DND-41 (cell line): ENCODE measurements at regions not wholly inside any gene's neighbourhood (a gene's known extent, or its start where the extent isn't known, plus 50 kb on each side); places are given as distances from the start of the nearest gene placed in this dataset.
"Not testable (repeated sequence)": the region's sequence is repeated elsewhere in the genome, so short reads cannot be mapped to it uniquely, and the experiment has no call there.

ENCODE experiments used
- ATAC-seq: fragments of 200-7000 bp; cut with Tn5 transposase; 3 replicates; pipeline ENCODE4 v1.9.1; 2021; ENCODE audit warnings: low read depth; ENCODE audit not compliant: insufficient read depth
- DNase-seq: peaks from one replicate; pipeline ENCODE4 v3.0.0-alpha.2; 2020
- H2AFZ ChIP-seq: 2 replicates; pipeline ENCODE4 v1.6.0; 2012; ENCODE audit warnings: low read depth, low read length
- H3K27ac ChIP-seq: 2 replicates; pipeline ENCODE4 v1.5.1; 2012; ENCODE audit warnings: low read length, inconsistent platforms
- H3K27me3 ChIP-seq: fragments of 200-600 bp; sonication (generic); 2 replicates; pipeline ENCODE4 v1.6.0; 2012; ENCODE audit warnings: low read length, mild to moderate bottlenecking, inconsistent platforms; ENCODE audit not compliant: insufficient read depth, poor library complexity
- H3K36me3 ChIP-seq: 2 replicates; pipeline ENCODE4 v1.5.1; 2012; ENCODE audit warnings: low read length, inconsistent platforms; ENCODE audit not compliant: insufficient read depth
- H3K4me1 ChIP-seq: 2 replicates; pipeline ENCODE4 v1.5.1; 2012; ENCODE audit warnings: mild to moderate bottlenecking, low read length; ENCODE audit not compliant: insufficient read depth
- H3K4me2 ChIP-seq: 2 replicates; pipeline ENCODE4 v1.6.0; 2012; ENCODE audit warnings: mild to moderate bottlenecking, moderate library complexity, low read length, inconsistent platforms; ENCODE audit not compliant: insufficient read depth
- H3K4me3 ChIP-seq, 2 experiments: fragments of 200-600 bp in 1 of 2; shearing (Covaris generic) in 1 of 2; 2 replicates each; pipeline ENCODE4 v1.5.1; 2012 to 2016; ENCODE audit warnings: inconsistent platforms in 2 of 2, low read length in 2 of 2, mild to moderate bottlenecking in 2 of 2, low read depth in 1 of 2, moderate library complexity in 1 of 2
- H3K79me2 ChIP-seq: 2 replicates; pipeline ENCODE4 v1.6.0; 2012; ENCODE audit warnings: low read length, inconsistent platforms; ENCODE audit not compliant: insufficient read depth
- H3K9ac ChIP-seq: 2 replicates; pipeline ENCODE4 v1.6.0; 2012; ENCODE audit warnings: low read depth, mild to moderate bottlenecking, inconsistent platforms, low read length, moderate library complexity
- H3K9me3 ChIP-seq: 2 replicates; pipeline ENCODE4 v1.5.1; 2012; ENCODE audit warnings: low read length, moderate library complexity, mild to moderate bottlenecking, inconsistent platforms; ENCODE audit not compliant: insufficient read depth, severe bottlenecking
- H4K20me1 ChIP-seq: 2 replicates; pipeline ENCODE4 v1.6.0; 2012; ENCODE audit warnings: low read length; ENCODE audit not compliant: insufficient read depth
- TF ChIP-seq, protein P1 (sequence below): IDR thresholded peaks from 2 replicates; pipeline ENCODE4 v1.5.1; 2012; ENCODE audit warnings: borderline replicate concordance, low read length, moderate library complexity, mild to moderate bottlenecking; ENCODE audit not compliant: poor library complexity, severe bottlenecking; ENCODE audit errors: extremely low read depth

DNA sequence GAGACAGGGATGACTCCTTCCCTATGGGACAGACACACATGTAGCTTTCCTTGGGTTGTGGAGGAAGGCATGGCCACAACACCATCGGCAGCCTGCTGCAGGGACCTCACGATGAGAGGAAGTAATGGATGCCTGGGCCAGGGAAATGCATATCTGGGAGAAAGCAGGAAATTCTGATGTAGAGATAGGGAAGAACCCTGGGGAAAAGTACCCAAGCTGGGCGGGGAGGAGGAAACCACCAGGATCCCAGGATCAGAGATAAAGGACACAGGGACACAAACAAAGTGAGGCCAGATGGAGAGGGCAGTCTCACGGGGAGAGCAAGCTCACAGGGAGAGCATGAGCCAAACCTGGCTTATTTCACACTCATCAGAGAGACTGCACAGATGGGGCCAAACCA, 294.7 kb upstream of the TEKT4 start:
- H3K9ac ChIP-seq, H3K4me2 ChIP-seq, H3K36me3 ChIP-seq, DNase-seq, H4K20me1 ChIP-seq, H2AFZ ChIP-seq, H3K27ac ChIP-seq, H3K9me3 ChIP-seq, H3K4me3 ChIP-seq, ATAC-seq, H3K27me3 ChIP-seq, H3K79me2 ChIP-seq, H3K4me1 ChIP-seq: not testable (repeated sequence)

DNA sequence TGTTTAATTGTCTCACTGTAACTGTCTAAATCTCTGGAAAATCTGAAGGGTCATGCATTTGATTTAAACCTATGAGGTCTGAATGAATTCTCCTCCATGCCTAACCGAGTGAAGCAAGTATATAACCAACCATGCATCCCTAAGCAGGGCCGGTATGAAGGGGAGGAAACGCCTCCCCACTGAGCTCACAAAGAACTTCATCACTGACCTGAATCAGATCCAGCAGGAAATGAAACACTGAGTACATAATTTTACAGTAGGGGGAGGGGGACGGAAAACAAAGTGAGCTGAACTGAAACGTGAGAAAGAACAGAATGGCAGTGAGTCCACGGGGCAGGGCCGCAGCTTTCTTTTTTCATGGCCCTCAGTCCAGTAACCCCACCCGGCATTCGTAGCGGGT, 294.1 kb upstream of the TEKT4 start:
- H3K4me3 ChIP-seq, H3K79me2 ChIP-seq, H3K9me3 ChIP-seq, H2AFZ ChIP-seq, H3K27me3 ChIP-seq, H4K20me1 ChIP-seq, ATAC-seq, H3K36me3 ChIP-seq, H3K4me2 ChIP-seq, H3K27ac ChIP-seq, DNase-seq, H3K9ac ChIP-seq, H3K4me1 ChIP-seq: not testable (repeated sequence)

DNA sequence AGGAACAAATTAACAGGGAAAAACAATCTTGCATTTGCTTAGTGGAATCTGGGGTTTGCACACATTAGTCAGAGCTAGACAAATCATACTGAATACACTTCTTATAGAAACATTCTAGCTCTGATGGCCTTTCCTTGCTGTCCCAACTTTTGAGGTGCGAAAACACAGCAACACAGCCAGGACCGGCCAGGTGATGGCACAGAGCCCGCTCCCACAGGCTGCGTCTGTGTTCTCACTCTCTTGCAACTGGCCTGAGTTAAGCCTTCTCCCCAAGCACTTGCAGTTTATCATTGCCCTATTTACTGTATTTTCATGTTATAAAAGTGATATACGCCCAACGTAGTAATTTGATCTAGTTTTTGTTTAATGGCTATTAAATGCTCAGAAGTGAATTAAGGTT, 292.0 kb upstream of the TEKT4 start:
- not testable (repeated sequence) for DNase-seq, H3K36me3 ChIP-seq, H3K27ac ChIP-seq, H4K20me1 ChIP-seq, H3K4me2 ChIP-seq, H3K27me3 ChIP-seq, H3K4me3 ChIP-seq, H3K9me3 ChIP-seq, H3K79me2 ChIP-seq, H2AFZ ChIP-seq, ATAC-seq, H3K4me1 ChIP-seq, H3K9ac ChIP-seq

DNA sequence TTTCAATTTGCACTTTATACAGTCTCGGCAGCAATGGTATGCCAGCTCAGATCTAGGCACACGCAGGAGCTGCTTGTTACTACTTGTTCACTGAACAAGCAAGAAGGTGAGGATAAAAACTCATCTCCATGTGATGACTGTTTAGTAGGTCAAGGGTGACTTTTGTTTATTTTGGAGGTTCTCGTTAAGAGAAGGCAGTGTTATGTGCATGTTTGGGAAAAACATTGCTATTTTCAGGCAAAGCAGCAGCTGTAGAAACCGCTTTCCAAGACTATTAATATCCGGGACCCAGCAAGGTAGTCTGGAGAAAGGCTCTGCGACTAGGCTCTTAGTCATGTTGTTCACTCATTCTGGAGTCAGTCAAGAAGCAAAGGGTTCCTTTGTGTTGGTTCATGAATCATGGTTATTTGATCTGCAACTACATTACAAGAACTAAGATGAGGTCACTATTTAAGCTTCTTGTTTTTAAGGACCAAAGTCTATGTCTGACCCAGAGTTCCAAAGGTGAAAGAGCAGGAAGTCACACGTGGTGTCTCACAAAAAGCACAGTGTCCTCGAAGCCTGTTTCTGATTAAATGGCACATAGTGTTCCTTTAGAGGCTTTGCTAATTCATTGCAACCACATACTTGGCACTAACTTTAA, 288.0 kb upstream of the TEKT4 start:
- H3K27me3 ChIP-seq, H3K9me3 ChIP-seq, H3K4me1 ChIP-seq, H3K79me2 ChIP-seq, H3K27ac ChIP-seq, ATAC-seq, H3K36me3 ChIP-seq, DNase-seq, H3K4me2 ChIP-seq, H3K9ac ChIP-seq, H2AFZ ChIP-seq, H3K4me3 ChIP-seq, H4K20me1 ChIP-seq: not testable (repeated sequence)

DNA sequence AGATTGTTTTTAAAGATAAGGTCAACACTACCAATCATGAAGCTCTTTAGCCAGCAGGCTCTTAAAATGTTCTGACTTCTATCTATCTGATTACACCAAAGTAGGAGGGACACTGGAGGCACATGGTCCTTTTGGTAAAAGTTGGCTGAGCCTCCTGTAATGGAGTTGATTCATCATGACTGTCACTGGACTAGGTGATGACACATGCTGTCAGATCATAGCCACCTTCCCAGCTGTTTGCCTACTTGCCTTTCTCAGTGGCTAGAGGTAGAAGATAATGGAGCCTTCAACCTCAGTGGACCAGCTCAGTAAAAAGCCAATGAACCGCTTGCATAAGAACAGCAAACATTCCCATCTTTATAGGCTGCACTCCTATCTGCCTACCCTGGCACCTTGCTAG, 286.7 kb upstream of the TEKT4 start:
- not testable (repeated sequence) for H3K4me3 ChIP-seq, H2AFZ ChIP-seq, H3K9ac ChIP-seq, H3K27me3 ChIP-seq, H4K20me1 ChIP-seq, H3K36me3 ChIP-seq, H3K27ac ChIP-seq, H3K4me2 ChIP-seq, H3K9me3 ChIP-seq, H3K79me2 ChIP-seq, H3K4me1 ChIP-seq, ATAC-seq, DNase-seq

DNA sequence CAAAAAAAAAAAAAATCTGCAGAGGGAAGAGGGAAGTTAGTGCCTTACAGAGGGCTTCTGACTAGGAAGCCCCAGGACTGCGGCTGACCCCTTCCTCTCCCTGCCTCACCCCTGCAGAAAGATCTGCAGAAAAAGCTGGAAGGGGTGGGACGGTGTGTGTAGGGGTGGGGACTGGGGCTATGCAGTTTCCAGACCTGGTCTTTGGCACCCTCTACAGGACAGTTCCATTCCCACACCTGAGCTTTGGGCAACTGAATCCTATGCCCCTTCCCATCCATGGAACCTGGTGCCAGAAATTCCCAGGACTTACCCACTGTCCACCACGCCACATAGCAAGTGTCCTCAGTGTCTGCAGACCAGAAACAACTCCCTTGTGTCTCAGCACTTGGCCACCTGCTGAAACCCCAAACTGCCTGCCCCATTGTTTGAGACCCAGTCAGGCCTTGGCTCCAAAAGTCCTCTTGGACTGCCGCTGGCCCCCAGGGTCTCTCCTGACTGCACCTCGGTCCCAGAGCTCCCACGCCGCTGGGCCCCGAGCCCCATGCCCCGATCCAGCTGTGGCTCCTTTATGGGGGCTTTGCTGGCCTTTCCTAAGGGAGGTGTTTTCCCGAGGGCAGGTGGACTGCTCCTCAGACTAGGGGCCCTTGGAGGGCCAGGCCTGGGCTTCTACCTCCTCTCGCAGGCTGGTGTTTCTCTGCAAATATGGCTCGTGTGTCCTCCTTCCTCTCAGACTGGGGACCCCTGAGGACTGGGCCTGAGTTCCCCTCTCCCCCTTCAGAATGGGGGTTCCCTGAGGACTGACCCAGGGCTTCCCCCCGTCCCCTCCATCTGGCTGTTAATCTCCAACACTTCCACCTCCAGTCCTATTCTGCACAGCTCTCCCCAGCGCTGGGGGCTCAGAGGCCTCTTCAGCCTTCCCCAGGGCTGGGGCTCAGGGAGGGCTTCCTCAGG, 284.9 kb upstream of the TEKT4 start:
- H3K9ac ChIP-seq, H3K4me3 ChIP-seq, ATAC-seq, H3K27ac ChIP-seq, H3K9me3 ChIP-seq, H4K20me1 ChIP-seq, H2AFZ ChIP-seq, H3K36me3 ChIP-seq, H3K4me2 ChIP-seq, H3K27me3 ChIP-seq, H3K79me2 ChIP-seq, H3K4me1 ChIP-seq: not testable (repeated sequence)
- peak; percentile 37 for DNase-seq
- TF ChIP-seq, protein P1, sequence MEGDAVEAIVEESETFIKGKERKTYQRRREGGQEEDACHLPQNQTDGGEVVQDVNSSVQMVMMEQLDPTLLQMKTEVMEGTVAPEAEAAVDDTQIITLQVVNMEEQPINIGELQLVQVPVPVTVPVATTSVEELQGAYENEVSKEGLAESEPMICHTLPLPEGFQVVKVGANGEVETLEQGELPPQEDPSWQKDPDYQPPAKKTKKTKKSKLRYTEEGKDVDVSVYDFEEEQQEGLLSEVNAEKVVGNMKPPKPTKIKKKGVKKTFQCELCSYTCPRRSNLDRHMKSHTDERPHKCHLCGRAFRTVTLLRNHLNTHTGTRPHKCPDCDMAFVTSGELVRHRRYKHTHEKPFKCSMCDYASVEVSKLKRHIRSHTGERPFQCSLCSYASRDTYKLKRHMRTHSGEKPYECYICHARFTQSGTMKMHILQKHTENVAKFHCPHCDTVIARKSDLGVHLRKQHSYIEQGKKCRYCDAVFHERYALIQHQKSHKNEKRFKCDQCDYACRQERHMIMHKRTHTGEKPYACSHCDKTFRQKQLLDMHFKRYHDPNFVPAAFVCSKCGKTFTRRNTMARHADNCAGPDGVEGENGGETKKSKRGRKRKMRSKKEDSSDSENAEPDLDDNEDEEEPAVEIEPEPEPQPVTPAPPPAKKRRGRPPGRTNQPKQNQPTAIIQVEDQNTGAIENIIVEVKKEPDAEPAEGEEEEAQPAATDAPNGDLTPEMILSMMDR: peak; percentile 53

DNA sequence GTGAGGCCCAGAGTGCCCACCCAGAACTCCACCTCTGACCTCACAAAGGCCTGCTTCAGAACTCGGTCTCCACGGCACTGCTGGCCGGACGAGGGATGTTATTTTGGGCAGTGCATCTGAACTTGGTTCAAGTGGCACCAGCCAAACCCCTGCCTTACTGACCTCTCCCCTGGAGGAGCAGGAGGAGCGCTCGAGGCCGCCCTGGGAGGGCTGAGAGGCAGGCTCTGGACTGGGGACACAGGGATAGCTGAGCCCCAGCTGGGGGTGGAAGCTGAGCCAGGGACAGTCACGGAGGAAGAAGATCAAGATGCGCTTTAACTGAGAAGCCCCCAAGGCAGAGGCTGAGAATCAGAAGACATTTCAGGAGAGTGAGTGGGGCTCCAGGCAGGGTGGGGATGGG, 284.2 kb upstream of the TEKT4 start:
- not testable (repeated sequence) for H3K4me2 ChIP-seq, DNase-seq, H4K20me1 ChIP-seq, H3K9ac ChIP-seq, H3K79me2 ChIP-seq, H3K27me3 ChIP-seq, H3K4me1 ChIP-seq, H3K9me3 ChIP-seq, H2AFZ ChIP-seq, H3K27ac ChIP-seq, ATAC-seq, H3K36me3 ChIP-seq, H3K4me3 ChIP-seq
